Body of pancreas (tissue), 4 donors: ENCODE measurements at regions not wholly inside any gene's neighbourhood (a gene's known extent, or its start where the extent isn't known, plus 50 kb on each side); places are given as distances from the start of the nearest gene placed in this dataset.

Source experiments
- ATAC-seq: fragments of 150-250 bp; one replicate; pipeline ENCODE4 v1.9.1; 2016
- DNase-seq, 4 donors: peaks; one replicate each; pipeline ENCODE4 v3.0.0-alpha.2; 2019
- H3K27ac ChIP-seq, 4 donors: fragments of 200-600 bp; sonication (generic); 1 replicate in 3 of 4; 2 replicates in 1 of 4; pipeline versions ENCODE4 v1.5.1 to v1.6.1; 2016 to 2019; ENCODE audit warnings: mild to moderate bottlenecking in 1 of 4, mixed read lengths in 1 of 4, moderate library complexity in 1 of 4
- H3K27me3 ChIP-seq, 2 donors: fragments of 200-600 bp; sonication (generic); one replicate each; pipeline ENCODE4 v1.6.0; 2016; ENCODE audit warnings: mild to moderate bottlenecking in 1 of 2
- H3K36me3 ChIP-seq, 2 donors: fragments of 200-600 bp; sonication (generic); replicated peaks in 1 of 2; 2 replicates each; pipeline ENCODE4 v1.5.1; 2016; ENCODE audit warnings: low read depth in 2 of 2; ENCODE audit not compliant: insufficient read depth in 1 of 2
- H3K4me1 ChIP-seq: fragments of 200-600 bp; sonication (generic); one replicate; pipeline ENCODE4 v1.6.0; 2016
- H3K4me3 ChIP-seq, 2 donors: fragments of 200-600 bp; sonication (generic); 1 replicate in 1 of 2; 2 replicates in 1 of 2; pipeline ENCODE4 v1.5.1; 2016 to 2019
- H3K9me3 ChIP-seq, 3 donors: fragments of 200-600 bp; sonication (generic); 1 replicate in 2 of 3; 2 replicates in 1 of 3; pipeline ENCODE4 v1.5.1; 2016
- CTCF ChIP-seq, 7 experiments: fragments of 450-650 bp in 4 of 7; fragments of 200-600 bp in 3 of 7; sonication (generic) in 3 of 7; IDR thresholded peaks; one replicate each; pipeline ENCODE4 v1.5.1; 2016 to 2019; ENCODE audit warnings: antibody characterized with exemption in 7 of 7
- POLR2A ChIP-seq, 3 donors: fragments of 450-650 bp; IDR thresholded peaks; one replicate each; pipeline ENCODE4 v1.6.1; 2016; ENCODE audit warnings: antibody characterized with exemption in 3 of 3, mild to moderate bottlenecking in 2 of 3
- WGBS, 2 donors: methylation state at CpG; one replicate each; pipeline ENCODE4 v1.1.5; 2017; 5-methylcytosine and 5-hydroxymethylcytosine counted together
- intact Hi-C: fragments of 100-400 bp; cut with DNase I; formaldehyde crosslinking; loops from one replicate; pipeline ENCODE4 v1.15.1; 2023

GRCh38 chr10:43859016-43859525 lies 210.4 kb upstream of the ZNF32 start:
- no peak overlapping the region for H3K27ac ChIP-seq
- peaks cover 13% of the 10 kb centered on the region for H3K4me1 ChIP-seq
- no peak overlapping the region for H3K4me3 ChIP-seq
- H3K27me3 ChIP-seq: no peaks in the 10 kb centered on the region
- intact Hi-C loops: no loop called here
- no peak for ATAC-seq
- whole genome bisulfite sequencing, 2 donors: 95 to 96% methylated on average over 6 of the region's 6 CpGs
- H3K36me3 ChIP-seq: no peaks in the 10 kb centered on the region
- no peaks in the 10 kb centered on the region for H3K9me3 ChIP-seq
- no peak for DNase-seq
- no peak for TF ChIP-seq CTCF (IDR thresholded peaks at IDR 0.05)
- TF ChIP-seq POLR2A (IDR thresholded peaks at IDR 0.05): no peak

GRCh38 chr10:43857931-43858315 lies 209.2 kb upstream of the ZNF32 start:
- TF ChIP-seq CTCF (IDR thresholded peaks at IDR 0.05) (no peak), POLR2A (IDR thresholded peaks at IDR 0.05) (no peak)
- no peak overlapping the region for H3K4me3 ChIP-seq
- DNase-seq (no peak), ATAC-seq (no peak)
- H3K9me3 ChIP-seq: no peaks in the 10 kb centered on the region
- H3K27me3 ChIP-seq: no peaks in the 10 kb centered on the region
- intact Hi-C loops: no loop called here
- peaks cover 6% of the 10 kb centered on the region for H3K4me1 ChIP-seq
- H3K27ac ChIP-seq: peak overlapping the region in 1 of 4 donors; percentile 4
- no peaks in the 10 kb centered on the region for H3K36me3 ChIP-seq
- 32 to 42% methylated on average over 3 of the region's 3 CpGs for WGBS, 2 donors

- 56 to 64% methylated on average over 6 of the region's 6 CpGs for WGBS, 2 donors
- H3K4me3 ChIP-seq: no peak overlapping the region
- H3K27ac ChIP-seq: no peak overlapping the region
- no peaks in the 10 kb centered on the region for H3K36me3 ChIP-seq
- TF ChIP-seq CTCF (IDR thresholded peaks at IDR 0.05): no peak
- no peak for TF ChIP-seq POLR2A (IDR thresholded peaks at IDR 0.05)
- H3K9me3 ChIP-seq: no peaks in the 10 kb centered on the region
- ATAC-seq (no peak), DNase-seq (peak in 1 of 4 donors; percentile 23)
- peaks cover 7% of the 10 kb centered on the region for H3K4me1 ChIP-seq
- H3K27me3 ChIP-seq: no peaks in the 10 kb centered on the region
- intact Hi-C loops: no loop called here
Observed at GRCh38 chr10:43857206-43857930, 208.7 kb upstream of the ZNF32 start.

GRCh38 chr10:43856299-43856698 lies 207.6 kb upstream of the ZNF32 start:
- intact Hi-C loops: no loop called here
- ATAC-seq (no peak), DNase-seq (no peak)
- Histone ChIP-seq H3K27ac (no peak overlapping the region), H3K4me3 (no peak overlapping the region), H3K36me3 (no peaks in the 10 kb centered on the region), H3K9me3 (no peaks in the 10 kb centered on the region), H3K4me1 (peaks cover 18% of the 10 kb centered on the region), H3K27me3 (no peaks in the 10 kb centered on the region)
- TF ChIP-seq CTCF (IDR thresholded peaks at IDR 0.05) (no peak), POLR2A (IDR thresholded peaks at IDR 0.05) (no peak)
- WGBS, 2 donors: 92% methylated on average over 5 of the region's 5 CpGs

GRCh38 chr10:43855667-43856210 lies 207.1 kb upstream of the ZNF32 start:
- H3K9me3 ChIP-seq: no peaks in the 10 kb centered on the region
- ATAC-seq: no peak
- no peaks in the 10 kb centered on the region for H3K27me3 ChIP-seq
- no peaks in the 10 kb centered on the region for H3K36me3 ChIP-seq
- no peak for TF ChIP-seq POLR2A (IDR thresholded peaks at IDR 0.05)
- TF ChIP-seq CTCF (IDR thresholded peaks at IDR 0.05): no peak
- intact Hi-C loops: no loop called here
- no peak for DNase-seq
- H3K27ac ChIP-seq: no peak overlapping the region
- peaks cover 23% of the 10 kb centered on the region for H3K4me1 ChIP-seq
- WGBS, 2 donors: 75 to 80% methylated on average over 2 to 4 of the region's 4 CpGs
- H3K4me3 ChIP-seq: no peak overlapping the region
